Mucosa of gallbladder (tissue), 1 donor: ENCODE measurements at regions not wholly inside any gene's neighbourhood (a gene's known extent, or its start where the extent isn't known, plus 50 kb on each side); places are given as distances from the start of the nearest gene placed in this dataset.
"Not testable (repeated sequence)": the region's sequence is repeated elsewhere in the genome, so short reads cannot be mapped to it uniquely, and the experiment has no call there.

Experiments
- DNase-seq: peaks from one replicate; pipeline ENCODE4 v3.0.0-alpha.2; 2020; ENCODE audit warnings: low spot score
- donor health status: DM: no; HTN: no; CAD: no.

- not testable (repeated sequence) for DNase-seq
These were observed 144.7 kb upstream of the CRYM start for GRCh38 chr16:21422824-21423223.

GRCh38 chr16:21404699-21405098, 126.6 kb upstream of the CRYM start:
- DNase-seq, result not testable (repeated sequence)

GRCh38 chr16:21397866-21398265, 119.8 kb upstream of the CRYM start:
- not testable (repeated sequence) for DNase-seq

DNA sequence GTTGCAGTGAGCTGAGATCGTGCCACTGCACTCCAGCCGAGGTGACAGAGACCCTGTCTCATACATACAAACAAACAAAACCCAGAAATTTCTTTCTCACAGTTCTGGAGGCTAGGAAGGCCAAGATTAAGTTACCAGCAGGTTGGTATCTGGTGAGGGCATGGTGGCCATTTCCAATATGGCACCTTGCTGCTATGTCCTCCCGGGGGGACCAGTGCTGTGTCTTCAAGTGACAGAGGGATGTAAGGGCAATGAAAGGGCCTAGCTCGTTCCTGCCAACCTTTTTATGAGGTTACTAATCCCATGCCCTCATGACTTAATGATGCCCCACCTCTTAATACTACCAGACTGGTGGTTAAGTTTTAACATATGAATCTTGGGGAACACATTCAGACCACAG, 118.5 kb upstream of the CRYM start:
- not testable (repeated sequence) for DNase-seq

DNA sequence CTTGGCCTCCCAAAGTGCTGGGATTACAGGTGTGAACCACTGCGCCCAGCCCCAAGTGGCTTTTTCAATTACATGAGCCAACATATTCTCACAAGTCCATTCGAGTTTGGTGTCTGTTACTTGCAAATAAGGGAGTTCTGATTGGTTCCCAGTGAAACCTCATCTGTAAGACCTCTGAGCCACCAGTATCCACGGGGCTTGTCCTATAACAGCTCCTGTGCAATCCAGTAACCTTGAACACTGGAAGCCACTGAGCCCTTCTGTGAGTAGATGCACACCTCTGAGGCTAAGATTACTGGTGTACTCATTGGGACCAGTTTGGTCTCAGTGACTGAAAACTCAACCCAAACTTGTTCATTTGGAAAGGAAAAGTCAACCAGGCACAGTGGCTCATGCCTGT, 112.5 kb upstream of the CRYM start:
- DNase-seq, result not testable (repeated sequence)

DNA sequence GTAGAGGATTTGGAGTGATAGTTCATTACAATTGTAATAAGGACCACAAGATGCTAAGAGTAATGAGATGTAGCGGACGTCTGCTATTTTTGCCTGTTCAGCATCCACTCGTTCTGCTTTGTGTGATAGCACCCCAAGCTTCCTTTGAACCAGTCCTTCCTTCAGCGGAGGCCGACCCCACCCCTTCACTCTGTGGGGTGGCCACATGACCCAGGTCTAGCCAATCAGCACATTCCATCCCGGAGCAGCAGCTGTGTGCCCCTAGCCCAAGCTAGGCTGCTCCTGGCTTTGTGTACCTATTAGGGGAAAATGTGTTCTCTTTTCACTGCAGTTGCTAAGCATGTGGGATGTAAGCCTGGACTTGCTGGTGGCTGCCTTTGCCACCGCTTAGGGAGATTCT, 111.8 kb upstream of the CRYM start:
- not testable (repeated sequence) for DNase-seq

DNA sequence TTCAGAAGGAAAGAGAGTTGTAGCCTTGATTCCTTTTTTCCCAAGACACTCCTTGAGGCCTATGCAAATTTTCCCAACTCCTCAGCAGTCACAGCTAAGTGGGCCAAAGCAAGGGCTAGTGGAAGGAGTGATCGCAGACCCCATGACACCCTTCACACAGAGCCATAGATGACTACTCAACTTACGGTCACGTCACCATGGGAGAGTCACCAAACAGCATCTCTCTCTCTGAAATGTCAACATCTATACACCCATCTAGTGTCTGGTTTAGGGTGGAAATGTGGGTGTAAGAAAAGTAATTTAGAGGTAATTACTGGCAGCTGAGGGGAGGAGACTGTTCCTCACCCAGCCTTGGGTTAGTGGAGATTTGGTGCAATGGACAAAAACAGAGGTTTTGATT, 109.7 kb upstream of the CRYM start:
- not testable (repeated sequence) for DNase-seq

GRCh38 chr16:21386201-21386915, 108.3 kb upstream of the CRYM start:
- DNase-seq, result not testable (repeated sequence)

- not testable (repeated sequence) for DNase-seq
These were observed 105.6 kb upstream of the CRYM start for GRCh38 chr16:21383682-21384081.

GRCh38 chr16:21379645-21380044, 101.6 kb upstream of the CRYM start:
- not testable (repeated sequence) for DNase-seq

DNA sequence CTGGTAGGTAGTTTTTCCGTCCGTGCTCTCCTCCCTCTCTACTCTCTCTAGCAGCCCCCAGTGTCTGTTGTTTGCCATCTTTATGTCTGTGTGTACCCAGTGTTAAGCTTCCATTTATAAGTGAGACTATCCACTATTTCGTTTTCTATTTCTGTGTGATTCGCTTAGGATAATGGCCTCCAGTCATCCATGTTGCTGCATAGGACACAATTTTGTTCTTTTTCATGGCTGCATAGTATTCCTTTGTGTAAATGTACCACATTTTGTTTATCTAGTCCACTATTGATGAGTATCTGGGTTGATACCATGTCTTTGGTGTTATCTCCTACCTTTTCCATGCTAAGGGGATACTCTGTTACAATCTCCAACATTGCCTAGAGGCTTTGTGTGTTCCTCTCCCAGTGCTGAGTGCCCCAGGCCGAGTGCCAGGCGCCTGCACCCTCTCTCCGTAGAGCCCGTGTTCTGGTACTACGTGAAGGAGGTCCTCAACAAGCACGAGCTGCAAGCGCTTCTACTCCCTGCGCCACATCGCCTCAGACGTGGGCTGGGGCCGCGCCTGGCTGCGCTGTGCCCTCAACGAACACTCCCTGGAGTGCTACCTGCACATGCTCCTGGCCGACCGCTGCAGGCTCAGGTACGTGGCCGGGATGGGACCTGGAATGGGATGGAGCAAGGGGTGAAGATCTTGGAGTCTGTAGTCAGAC, 98.3 kb upstream of the CRYM start:
- DNase-seq, result not testable (repeated sequence)

DNA sequence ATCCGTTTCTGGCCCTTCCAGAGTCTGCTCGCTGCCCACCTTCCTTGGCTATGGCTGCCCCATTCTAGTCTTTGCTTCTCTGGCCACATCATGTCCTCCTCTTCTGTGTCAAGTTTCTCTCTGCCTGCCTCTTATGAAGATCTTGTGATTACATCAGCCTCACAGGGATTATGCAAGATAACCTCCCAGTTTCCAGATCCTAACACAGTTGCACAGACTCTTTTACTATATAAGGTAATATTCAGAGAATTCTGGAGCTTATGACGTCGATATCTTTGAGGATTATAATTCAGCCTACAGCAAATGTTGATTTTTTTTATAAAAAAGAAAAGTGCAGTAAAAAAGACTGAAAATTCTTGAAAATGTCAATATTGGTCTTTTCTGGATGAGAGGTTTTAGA, 97.2 kb upstream of the CRYM start:
- not testable (repeated sequence) for DNase-seq

GRCh38 chr16:21373454-21373853, 95.4 kb upstream of the CRYM start:
- DNase-seq, result not testable (repeated sequence)

GRCh38 chr16:21372862-21373261, 94.8 kb upstream of the CRYM start:
- DNase-seq, result not testable (repeated sequence)

DNA sequence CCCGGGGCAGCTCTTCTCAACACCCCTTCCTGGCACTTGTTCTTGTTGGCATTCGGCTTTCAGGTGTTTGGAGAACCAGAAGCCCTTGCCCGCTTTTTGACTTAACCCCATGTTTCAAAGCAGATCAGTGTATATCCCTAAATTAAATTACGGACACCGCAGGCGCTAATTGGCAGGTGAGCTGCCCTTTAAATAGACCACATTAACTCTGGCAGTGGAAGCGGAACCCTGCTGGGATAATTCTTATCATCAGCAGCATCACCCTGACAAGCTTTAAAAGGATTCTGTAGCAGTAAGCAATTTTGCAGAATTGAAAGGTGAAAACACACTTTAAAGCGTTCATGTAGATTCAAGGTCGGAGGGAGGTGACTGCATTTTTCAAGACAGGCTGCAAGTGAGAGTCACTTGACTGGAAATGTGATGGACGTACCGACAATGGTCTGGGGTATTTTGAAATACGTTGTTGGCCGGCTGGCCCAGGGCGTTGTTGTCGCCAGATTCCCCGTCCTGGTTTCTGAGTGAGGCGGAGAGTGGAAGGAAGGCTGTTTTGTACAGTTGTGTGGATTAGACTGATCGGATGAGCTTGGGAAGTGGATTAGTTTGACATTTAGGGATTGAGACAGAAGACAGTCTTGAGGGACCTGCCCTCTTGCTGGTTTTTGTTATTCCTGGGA, 94.2 kb upstream of the CRYM start:
- not testable (repeated sequence) for DNase-seq

DNA sequence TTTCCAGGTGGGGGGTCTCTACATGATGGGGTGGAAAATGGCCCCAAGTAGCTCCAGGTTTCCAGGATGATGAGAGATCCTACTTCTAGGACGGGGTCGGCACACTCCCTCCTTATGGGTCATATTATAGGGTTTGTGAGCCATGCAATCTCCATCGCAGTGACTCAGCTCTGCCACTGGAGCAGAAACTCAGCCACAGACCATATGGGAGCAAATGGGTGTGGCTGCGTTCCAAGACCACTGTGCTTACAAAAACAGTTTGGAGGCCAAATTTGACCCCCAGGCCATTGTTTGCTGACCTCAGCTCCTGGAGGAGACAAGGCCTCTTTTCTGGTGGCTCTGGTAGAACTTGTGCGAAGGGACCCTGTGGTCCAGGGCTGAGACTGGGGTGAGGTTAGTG, 92.7 kb upstream of the CRYM start:
- not testable (repeated sequence) for DNase-seq

GRCh38 chr16:21368973-21369942, 91.2 kb upstream of the CRYM start:
- not testable (repeated sequence) for DNase-seq

- not testable (repeated sequence) for DNase-seq
These were observed 89.8 kb upstream of the CRYM start for GRCh38 chr16:21367733-21368421.

GRCh38 chr16:21366998-21367397, 88.9 kb upstream of the CRYM start:
- not testable (repeated sequence) for DNase-seq

DNA sequence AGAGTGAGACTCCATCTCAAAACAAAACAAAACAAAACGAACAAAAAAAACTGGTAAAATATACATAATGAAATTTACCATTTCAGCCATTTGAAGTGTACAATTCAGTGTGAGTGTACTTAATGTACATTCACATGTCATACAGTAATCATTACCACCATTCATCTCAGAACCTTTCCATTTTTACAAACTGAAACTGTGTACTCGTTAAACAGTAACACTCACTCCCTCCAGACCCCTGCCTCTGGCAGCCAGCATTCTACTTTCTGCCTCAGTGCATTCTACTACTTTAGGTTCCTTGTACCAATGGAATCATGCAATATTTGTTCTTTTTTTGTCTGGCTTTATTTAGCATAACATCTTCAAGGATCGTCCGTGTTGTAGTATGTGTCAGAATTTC, 87.5 kb upstream of the CRYM start:
- DNase-seq, result not testable (repeated sequence)
